HPDE6-E6E7 (cell line): ENCODE measurements at regions not wholly inside any gene's neighbourhood (a gene's known extent, or its start where the extent isn't known, plus 50 kb on each side); places are given as distances from the start of the nearest gene placed in this dataset.

Experiments
- DNase-seq: peaks from one replicate; pipeline ENCODE4 v3.0.0; 2011; ENCODE audit warnings: missing footprints; ENCODE audit errors: extremely low spot score

DNA sequence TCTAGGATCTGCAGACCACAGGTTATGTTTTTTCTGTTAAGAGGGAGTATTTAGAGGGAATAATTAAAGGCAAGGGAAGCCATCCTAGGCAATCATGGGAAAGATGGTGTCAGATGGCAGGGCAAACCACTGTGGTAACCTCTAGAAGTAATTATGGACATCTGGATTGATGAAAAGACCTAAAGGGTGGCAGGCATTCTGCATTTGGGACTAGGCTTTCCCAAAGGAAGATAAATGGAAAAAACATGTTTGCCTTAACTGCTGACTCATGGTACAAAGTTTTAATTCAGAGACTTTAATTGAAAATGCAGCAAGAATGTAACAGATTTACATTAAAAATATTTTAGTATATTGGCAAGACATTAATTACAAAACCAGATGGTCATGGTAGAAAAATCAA is 88.1 kb downstream of the TMEM30B start:
- DNase-seq: no peak

DNA sequence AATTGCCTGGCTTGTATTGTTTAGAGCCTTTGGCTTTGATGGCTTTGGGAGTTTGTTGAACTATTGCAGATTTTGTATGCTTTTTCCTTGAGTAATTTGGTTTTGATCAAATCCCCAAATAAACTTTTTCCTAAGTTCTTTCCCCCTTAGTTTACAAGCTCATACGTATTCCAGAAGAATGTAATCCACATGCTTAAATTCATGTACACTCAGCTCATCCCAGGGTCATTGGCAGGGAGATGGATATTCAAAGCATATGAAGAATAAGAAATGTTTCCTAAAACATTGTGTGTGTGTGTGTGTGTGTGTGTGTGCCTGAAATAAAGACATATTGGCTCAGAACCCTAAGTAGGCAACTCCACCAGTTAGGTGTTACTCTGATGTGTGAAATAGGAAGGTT is 89.4 kb downstream of the TMEM30B start:
- no peak for DNase-seq

DNA sequence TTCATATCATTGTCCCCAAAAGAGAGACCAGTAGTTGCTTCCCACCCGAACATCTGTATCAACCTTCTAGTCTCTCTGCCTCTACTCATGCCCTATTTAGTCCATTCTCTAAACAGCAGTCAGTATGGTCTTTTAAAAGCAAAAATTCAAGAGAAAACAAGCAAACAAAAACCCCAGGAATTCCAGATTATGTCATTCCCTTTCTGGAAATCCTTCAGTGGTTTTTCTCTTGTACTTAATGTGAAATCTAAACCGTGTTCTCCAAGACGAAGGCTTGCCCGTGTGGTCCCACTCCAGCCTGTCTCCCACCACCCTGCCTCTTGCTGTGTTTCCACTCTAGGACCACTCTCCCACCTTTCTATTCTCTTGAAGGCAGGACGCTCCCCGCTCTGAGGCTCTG is 90.8 kb downstream of the TMEM30B start:
- DNase-seq: no peak

DNA sequence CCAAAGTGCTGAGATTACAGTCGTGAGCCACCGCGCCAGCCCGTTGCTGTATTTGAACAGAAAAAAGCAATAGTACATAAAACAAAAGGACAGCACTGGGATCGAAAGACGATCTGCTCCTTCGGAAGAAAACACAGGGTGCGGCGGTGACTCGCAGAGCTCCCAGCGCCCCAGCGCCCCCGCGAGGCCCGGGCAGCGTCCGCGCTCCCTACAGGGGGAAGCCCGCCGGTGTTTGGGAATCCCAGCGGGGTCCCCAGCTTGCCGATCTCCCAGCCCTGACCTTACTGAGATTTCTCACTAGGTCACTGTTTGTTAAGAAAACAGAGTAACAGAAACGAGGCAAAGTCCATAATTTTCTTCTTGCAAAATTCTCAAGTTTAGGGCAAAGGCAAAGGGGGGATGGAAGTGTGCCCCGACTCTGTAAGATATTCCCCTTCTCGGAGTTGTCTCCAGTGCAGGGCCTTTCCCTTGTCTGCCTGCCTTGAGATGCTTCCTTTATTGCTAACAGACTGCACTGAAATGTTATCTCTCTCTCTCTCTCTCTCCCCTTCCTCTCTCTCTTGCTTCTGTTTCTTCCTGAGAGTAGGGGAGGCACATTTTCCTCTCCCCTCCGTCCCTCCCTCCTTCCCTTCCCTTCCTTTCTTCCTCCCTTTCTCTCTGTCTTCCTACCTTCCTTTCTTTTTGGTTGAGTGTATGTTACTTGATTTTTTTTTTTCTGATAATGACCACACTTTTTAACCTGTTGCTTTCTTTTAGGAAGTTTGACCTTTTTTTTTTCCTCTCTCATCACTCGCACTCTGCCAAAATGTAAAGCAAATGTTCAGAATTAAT is 91.9 kb downstream of the TMEM30B start:
- DNase-seq: peak; percentile 27

DNA sequence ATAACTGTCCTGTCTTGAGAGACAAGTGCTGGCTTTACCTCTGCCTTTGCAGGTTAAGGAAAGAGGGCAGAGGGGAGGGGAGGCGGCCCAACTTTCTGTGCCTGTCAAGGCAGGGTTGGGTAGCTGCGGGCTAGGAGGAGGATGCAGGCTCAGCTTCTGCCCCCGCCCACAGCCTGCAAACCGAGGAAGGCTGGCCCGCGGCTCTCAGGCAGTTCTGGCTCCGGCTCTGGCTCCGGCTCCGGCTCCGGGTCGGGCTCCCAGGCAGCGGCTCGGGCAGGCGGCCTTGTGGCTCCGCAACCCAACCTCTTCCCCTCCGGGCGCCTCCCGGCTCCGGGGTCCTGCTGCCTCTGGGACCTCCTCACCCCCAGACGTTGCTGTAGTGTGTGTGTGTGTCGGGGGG is 92.9 kb downstream of the TMEM30B start:
- no peak for DNase-seq

DNA sequence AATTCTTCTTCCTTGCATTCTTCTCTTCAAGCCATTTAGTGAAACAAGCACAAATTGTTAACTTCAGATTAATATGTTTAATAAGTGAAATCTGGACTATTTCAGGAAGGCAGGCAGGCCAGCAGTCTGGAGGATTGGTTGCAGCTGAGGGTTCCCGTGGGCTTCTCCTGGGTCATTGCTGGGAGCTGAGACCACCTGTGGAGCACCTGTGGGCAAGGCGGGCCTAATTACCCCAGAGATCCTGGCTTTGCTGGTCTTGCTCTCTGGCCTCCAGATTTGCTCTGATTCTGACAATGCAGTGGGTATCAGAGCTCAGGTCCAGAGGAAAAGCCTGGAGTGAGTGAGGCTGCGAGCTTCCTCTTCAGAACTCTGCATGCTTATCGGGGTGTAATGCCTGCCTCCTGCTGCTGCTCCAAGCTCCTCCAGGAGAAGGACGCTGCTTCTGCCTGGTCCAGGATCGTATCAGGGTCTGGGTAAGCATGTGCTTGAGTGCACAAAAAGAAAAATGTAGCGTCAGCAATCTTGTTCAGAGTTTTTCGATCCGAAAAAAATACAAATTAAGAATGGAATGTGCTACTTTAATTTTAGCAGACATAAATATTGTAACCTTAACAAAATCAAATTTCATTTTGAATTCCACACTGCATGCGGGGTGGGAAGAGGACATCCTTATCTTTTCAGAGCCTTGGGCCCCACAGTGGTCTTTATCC is 93.8 kb downstream of the TMEM30B start:
- no peak for DNase-seq

DNA sequence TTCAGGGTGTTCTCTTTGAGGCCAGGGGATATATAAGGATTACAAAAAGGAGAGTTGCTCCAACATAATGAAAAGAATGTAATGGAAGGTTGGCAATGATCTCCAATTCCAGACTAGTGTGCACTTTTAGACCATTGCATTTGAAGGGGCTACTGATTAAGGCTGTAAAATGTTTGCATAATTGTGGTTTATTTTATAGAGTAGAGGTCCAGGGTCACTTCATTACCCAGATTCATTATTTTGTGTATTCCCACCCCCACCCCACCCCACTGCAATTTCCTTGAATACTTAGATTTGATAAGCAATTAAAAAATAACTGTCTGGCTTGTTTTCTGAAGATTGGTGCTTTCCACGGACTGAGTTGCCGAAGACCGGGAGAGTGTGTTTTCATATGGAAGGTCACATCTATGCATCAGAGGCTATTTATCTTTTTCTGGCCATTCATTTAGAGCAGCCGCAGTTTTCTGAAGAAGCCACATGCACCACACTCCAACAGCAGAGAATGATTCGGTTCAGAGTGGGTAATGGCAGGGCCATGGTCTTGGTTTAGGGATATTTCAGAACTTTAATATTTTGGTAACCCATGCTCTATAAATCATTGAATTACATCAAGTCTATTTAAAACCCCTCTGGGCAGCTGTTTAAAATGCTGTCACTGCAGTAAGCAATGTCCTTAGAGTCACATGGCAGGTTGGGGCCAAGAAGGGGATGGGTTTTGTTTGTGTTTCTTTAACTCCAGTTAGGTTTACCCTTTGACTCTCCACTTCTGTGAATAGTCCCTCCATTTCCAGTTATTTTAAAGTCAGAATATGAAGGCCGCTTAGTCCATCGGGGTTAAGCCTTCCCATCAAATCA is 94.6 kb downstream of the TMEM30B start:
- DNase-seq: no peak

DNA sequence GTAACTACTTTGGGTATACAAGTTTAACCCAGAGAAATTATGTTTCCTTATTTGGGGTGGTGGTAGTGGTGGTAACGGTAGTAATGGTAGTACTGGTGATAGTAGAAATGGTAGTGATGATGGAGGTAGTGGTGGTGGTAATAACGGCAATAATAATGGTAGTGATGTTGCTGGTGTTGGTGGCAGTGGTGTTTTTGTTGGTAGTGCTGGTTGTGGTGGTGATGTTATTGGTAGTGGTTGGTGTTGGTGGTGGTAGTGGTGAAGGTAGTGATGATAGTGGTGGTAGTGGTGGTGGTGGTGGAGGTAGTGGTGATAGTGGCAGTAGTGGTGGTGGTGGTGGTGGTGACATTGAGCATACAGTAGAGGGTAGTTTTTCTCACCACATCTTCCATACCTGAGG is 95.6 kb downstream of the TMEM30B start:
- DNase-seq: no peak

DNA sequence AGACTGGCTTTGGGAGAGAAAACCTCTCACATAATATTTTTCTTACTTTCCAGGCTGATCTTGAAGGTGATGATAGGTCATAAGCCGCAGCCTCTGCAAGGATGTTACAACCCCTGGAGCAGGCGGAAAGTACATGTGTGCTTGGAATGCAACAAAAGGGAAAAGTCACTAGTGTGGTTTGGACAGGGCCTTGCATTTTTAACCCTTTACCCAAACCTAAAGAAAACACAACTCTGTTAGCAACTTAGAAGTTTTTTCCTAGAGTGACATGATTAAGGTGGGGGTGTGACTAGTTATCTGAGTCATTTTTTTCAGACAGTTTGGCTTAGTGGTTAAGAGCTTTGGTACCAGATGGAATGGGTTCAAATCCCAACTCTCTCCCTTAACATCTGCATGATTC is 97.0 kb downstream of the TMEM30B start:
- no peak for DNase-seq

DNA sequence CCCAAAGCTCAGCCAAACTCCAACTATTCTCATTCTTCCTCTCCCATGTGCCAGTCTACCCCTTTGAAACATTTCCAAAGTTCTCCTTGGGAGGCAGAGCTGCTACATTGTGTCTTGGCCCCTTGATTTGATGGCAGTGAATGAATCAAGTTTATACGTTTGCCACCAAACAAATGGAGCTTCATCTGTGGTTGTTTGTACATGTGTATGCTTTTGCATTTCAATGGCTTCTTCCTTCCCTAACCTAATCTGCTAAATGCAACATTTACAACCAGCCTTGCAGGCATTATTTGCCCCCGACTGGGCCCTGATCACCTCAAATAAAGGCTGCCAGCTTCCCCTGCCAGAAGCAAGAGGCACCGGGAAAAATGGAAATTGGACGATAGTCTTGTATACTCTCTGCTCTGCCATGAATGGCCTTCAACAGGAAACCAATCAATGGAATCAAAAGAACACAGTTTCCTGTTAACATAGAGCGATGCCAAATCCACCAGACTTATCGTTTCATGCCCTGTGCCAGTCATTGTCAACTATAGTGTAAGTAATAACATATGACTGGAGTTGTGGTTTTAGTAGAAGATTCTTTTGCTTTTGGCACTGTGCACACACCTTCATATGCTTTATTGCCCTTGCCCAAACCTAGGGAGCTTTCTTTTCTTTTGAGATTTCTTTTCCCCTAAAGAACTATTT is 97.8 kb downstream of the TMEM30B start:
- DNase-seq: no peak

DNA sequence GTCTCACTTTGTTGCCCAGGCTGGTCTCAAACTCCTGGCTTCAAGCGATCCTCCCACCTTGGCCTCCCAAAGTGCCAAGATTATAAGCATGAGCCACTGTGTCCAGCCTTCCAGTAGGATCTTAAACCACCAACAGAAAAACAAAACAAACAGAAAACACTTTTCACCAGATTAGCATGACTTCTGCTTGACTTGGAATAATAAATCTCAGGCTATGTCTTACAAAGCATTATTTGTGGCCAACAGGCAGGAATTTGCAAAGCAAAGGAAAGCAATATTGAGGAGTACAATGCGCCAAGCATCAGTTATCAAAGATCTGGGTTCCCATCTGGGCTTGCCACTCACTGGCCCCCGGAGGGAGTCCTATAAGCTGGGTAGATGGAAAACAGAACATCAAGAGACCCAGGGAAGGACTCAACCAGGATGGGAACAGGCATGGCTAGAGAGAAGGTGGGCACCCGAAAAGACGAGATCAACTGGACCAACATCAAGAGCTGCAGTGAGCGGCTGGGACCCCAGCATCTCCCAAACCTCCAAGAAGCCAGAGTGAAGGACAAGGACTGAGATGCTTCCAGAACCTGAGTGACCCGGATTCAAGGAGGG is 101.2 kb downstream of the TMEM30B start:
- no peak for DNase-seq

DNA sequence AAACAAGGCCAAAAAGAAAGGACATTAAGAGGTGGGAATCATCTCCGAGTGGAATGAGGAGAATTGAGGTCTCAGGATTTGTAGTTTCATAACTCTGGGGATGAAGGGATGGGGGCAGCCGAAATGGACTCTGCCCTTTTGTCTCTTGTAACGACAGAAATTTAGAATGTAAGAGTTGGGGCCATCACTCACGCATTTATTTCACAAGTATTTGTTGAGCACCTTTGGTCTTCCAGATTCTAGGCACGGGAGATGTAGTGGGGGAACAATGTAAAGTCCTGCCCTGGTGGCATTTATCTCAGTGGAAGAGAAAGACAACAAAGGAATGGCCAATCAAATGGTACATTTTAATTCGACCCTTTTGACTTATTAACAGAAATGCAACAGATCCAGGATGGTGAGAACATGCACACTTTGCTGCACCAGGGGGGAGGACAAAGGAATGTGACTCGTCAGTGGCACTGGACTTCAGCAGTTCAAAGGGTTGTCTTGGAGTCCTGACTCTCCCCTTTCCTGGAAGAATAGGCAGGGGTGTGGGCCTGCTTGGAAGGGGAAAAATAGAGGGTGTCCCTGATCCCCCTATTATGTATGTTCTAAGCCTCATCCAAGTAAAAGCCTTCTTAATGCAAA is 102.0 kb downstream of the TMEM30B start:
- DNase-seq: no peak

DNA sequence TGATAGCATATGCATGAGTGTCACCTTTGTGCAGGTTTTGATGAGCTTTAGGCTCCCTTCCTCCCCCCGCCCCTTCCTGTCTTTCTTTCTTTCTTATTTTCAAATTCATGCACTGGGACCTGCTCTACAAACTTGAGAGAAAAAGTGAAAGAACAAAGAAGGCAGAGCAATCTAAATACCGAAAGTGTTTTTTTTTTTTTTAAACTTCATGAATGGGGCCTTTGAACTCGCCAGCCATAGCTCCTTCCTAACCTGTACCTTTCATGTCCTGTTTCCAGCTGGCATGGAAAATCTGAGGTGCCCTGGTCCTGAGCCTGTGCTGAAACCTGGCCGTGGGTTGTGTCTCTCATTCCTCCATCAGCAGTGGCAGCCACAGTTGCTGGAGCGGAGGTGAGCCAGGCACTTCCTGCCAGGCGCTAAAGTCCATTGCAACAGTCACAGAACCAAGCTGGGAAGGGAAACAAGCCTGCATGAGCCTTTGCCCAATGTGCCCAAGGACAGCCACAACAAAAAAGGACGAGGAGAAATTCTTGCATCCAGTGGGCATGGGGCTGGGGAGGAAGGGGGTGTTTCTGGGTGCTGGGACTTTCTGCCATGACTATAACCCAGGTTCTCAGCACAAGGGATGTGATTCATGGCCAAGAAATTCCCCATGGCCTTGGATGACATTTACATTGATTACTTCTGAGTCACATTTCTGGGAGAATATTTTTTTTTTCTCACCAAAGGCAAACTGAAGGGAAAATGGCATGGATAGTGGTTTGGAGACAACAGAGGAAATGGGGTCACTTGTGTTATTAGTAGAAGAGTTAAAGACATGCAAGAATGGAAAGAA is 102.7 kb downstream of the TMEM30B start:
- peak; percentile 83 for DNase-seq

DNA sequence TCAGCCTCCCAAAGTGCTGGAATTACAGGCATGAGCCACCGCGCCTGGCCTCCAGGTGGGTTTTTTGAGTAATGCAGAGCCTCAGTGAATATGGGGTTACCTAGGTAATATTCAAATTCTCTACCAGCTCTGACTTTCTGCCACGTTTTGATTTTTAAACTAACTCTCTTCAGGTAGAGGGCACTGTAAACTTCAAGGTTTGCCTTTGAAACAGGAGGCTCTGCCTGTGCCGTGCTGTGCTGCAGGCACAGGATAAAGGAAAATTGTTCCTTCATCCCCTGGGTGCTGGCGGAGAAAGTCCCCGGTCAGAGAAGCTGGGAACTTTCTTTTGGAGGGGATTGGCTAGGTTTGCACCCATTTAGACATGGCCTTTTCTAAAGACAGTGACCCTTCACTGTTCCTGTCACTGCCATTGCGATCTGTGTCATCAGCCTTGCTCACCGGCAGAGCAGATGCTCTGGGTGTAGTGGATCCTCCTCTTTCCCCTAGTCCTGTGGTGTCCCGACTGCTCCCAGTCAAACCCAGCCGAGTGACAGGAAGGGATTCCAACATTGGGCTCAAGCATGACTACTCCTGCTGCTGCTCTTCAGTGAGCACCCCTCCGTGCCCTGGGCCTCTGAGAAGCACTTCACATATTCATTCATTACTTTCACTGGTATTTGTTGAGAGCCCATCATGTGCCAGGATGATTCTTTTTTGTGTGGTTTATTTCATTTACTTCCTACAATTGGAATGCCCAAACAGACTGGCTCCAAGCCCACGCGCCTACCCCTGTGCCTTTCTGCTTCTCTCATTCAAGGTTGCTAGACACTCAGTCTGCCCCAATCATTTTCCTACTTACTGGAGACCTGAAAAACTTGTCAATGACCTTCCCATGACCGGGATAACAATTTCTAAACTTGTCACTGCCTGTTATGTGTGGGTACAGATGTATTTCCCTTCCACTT is 103.6 kb downstream of the TMEM30B start:
- DNase-seq: peak; percentile 43

DNA sequence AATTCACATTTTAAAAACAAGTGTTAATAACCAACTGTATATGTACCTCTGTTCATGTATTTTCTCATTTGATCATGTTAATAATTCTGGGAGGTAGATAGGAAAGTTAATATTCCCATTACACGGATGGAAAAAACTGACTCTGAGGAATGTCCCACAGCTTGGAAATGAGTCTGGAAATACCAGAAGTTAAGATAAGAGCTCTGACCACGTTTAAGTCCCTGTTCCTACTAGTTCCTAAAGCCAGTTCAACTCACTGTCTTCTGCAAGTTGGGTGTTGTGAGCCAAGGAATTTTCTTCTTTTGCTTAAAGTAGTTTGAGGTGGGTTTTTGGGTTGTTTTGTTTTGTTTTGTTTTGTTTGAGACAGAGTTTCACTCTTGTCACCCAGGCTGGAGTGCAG is 104.5 kb downstream of the TMEM30B start:
- DNase-seq: no peak

DNA sequence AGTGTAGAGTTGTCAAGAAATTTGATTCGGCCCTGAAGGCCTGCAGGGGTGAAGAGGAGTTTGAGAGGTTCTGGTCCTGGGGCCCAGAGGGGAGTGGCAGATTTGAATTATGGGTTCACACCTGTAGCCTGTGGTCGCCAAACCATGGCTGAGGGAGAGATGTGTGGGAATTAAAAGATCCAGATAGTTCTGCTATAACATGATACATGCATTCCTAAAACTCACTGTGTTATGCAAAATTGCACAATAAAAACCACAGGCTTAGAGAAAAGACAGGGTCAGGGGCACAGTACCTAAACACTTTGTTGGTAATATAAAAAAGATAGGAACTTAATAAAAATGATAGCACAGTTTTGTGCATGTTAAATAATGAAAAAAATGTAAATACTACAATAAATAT is 106.2 kb downstream of the TMEM30B start:
- no peak for DNase-seq

DNA sequence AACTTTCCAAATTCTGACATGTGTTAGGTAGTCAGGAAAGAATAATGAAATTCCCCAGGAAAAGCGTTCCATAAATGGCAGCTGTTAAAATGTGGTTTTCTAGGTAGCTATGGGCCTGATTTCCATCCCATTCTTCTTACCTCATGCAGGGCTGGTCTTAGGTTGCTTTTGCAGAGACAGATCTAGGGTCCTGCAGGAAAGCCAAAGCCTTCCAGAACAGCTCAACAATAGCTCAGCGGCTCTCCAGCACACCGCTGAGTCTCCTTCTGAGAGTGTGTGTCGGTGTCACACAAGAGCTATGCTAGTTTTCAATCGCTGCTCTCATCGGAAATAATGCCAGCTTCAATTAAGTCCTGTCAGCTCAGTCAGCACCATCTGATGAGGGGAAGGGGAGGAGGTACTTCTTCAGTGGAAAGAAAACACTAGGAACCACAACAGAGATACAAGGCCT is 106.7 kb downstream of the TMEM30B start:
- no peak for DNase-seq

DNA sequence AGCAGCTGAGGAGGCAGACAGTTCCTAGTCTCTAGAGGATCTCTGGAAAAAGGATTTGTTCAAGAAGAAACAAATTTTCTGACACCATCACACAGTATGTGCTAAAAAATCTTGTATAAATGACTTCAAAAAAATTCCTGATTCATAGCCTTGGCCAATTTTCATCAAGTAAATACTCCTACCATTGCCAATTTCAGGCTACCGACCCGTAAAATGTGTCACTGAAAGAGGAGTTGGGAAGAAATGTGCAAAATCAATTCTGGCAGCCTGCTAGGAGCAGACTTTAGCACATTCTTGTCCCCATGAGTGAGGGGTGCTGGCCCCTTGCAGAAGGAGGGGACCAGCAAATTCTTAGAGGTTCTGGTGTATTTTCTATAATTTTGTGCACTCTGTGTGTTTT is 109.4 kb downstream of the TMEM30B start:
- no peak for DNase-seq

DNA sequence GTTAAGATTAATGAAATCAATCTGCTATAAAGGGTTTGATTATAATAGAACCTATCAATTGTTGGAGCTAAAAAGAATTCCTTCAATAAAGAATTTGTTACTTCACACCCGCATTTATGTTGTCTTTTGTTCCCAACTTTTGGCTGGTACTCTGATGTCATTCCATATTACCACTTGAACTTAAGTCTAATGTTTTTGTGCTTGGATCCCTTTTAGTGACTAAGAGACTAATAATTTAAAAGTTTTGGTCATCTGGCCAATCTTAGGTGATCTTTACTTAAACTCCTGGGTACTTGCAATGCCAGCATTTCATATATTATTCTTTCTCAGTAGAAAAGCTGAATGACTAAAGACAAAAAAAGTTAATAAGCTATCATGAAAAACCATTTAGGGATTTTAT is 113.0 kb downstream of the TMEM30B start:
- no peak for DNase-seq
